ENCODE measurements at regions not wholly inside any gene's neighbourhood (a gene's known extent, or its start where the extent isn't known, plus 50 kb on each side); places are given as distances from the start of the nearest gene placed in this dataset.

DNA sequence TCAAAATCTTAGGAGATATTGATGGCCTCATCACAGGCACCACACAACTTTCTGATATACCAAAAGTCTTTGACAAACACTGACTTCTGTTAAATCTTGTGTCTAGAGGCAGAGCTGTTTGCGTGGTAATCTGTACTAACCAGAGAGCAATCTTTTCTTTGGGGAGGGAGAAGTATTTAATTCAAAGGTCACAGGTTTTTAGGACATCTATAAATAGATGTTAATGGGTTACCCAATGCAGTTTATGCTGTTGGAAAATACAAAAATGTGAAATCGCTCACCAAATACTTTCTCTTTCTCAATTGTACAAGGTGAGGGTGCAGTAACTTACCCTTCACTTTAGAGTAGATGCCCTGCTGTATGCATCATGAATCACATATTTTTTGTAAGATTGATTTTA is 510.5 kb downstream of the NSUN3 start:
- Histone ChIP-seq H3K27ac (no peak overlapping the region), H3K27me3 (replicated peaks; ENCODE audit: insufficient read depth) (no peaks in the 10 kb centered on the region), H3K9me3 (no peaks in the 10 kb centered on the region), H3K36me3 (no peaks in the 10 kb centered on the region), H3K4me1 (ENCODE audit: control insufficient read depth in 1 of 2, low read depth in 2 of 2) (no peaks in the 10 kb centered on the region), H3K4me3 (no peak overlapping the region)
- DNase-seq (ENCODE audit: low spot score) (no peak), ATAC-seq (ENCODE audit: insufficient number of reproducible peaks, low FRiP score, low read depth) (no peak)
- TF ChIP-seq, protein P1, sequence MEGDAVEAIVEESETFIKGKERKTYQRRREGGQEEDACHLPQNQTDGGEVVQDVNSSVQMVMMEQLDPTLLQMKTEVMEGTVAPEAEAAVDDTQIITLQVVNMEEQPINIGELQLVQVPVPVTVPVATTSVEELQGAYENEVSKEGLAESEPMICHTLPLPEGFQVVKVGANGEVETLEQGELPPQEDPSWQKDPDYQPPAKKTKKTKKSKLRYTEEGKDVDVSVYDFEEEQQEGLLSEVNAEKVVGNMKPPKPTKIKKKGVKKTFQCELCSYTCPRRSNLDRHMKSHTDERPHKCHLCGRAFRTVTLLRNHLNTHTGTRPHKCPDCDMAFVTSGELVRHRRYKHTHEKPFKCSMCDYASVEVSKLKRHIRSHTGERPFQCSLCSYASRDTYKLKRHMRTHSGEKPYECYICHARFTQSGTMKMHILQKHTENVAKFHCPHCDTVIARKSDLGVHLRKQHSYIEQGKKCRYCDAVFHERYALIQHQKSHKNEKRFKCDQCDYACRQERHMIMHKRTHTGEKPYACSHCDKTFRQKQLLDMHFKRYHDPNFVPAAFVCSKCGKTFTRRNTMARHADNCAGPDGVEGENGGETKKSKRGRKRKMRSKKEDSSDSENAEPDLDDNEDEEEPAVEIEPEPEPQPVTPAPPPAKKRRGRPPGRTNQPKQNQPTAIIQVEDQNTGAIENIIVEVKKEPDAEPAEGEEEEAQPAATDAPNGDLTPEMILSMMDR (IDR thresholded peaks at IDR 0.05) = no peak

DNA sequence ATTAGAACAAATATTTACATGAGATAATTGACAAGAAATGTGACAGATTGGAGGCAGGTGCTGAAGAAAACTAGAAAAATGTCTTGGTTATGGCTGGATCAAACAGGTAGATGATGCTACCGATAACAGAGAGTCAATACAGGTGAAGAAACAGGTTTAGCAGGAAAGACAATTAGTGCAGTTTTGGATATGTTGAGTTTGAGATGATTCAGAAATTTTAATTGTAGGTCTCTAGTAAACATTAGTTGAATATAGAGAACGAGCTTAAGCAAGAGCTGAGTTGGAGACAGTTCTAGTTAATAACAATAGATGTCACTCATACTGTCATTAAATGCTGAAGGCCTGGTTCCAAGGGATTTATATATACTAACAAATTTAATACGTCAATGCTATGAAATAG is 524.4 kb downstream of the NSUN3 start:
- H3K9me3 ChIP-seq = no peaks in the 10 kb centered on the region
- no peak overlapping the region for H3K4me3 ChIP-seq
- H3K4me1 ChIP-seq (ENCODE audit: control insufficient read depth in 1 of 2, low read depth in 2 of 2) = peaks cover 0 to 4% of the 10 kb centered on the region in 2 donors
- DNase-seq (ENCODE audit: low spot score) (no peak), ATAC-seq (ENCODE audit: insufficient number of reproducible peaks, low FRiP score, low read depth) (no peak)
- no peaks in the 10 kb centered on the region for H3K27me3 ChIP-seq (replicated peaks; ENCODE audit: insufficient read depth)
- no peaks in the 10 kb centered on the region for H3K36me3 ChIP-seq
- TF ChIP-seq, protein P1 (IDR thresholded peaks at IDR 0.05) = no peak
- H3K27ac ChIP-seq = no peak overlapping the region

DNA sequence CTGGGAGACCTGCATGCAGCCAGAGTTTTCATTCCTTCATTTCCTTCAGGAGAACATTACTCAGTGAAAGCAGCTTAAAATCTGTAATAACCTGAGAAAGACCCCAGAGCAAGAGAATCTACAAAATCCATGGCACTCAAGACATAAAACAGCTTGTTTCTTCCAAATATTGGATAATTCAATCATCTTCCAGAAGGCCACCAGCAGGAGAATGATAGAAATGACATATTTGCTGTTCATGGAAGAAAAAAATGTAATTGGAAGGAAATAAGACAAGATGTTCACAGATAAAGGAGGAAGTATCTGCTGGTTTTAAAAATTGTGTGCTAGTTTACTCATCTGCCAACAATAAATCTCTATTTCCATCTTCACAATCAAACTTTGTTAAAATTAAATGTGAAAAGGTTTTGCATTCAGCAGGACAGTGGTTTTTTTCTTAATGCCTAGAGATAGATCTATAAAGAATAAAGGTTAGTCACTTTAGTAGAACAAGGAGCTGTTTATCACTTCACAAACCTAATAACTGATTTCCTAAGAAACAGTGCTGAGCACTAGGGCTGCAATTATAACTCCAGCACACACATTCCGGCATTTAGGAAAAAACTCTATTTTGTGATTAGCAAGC is 530.8 kb downstream of the NSUN3 start:
- H3K27me3 ChIP-seq (replicated peaks; ENCODE audit: insufficient read depth) = no peaks in the 10 kb centered on the region
- no peaks in the 10 kb centered on the region for H3K4me1 ChIP-seq (ENCODE audit: control insufficient read depth in 1 of 2, low read depth in 2 of 2)
- TF ChIP-seq, protein P1 (IDR thresholded peaks at IDR 0.05) = no peak
- H3K36me3 ChIP-seq = no peaks in the 10 kb centered on the region
- no peaks in the 10 kb centered on the region for H3K9me3 ChIP-seq
- no peak overlapping the region for H3K27ac ChIP-seq
- no peak overlapping the region for H3K4me3 ChIP-seq
- DNase-seq (ENCODE audit: low spot score) (no peak), ATAC-seq (ENCODE audit: insufficient number of reproducible peaks, low FRiP score, low read depth) (no peak)

DNA sequence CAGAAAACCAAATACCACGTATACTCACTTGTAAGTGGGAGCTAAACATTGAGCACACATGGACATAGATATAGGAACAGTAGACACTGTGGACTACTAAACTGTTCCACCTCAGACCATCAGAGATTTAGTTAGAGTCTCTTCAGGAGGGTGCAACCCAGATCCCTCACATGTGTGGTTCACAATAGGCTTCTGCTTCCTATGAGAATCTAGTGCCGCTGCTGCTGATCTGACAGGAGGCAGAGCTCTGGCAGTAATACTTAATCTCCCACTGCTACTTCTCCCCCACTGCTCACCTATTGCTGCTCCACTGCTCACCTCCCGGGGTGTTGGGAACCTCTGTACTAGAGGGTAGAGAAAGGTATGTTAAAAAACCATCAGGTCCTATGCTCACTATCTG is 533.3 kb downstream of the NSUN3 start:
- H3K27ac ChIP-seq = no peak overlapping the region
- ATAC-seq (ENCODE audit: insufficient number of reproducible peaks, low FRiP score, low read depth) (no peak), DNase-seq (ENCODE audit: low spot score) (no peak)
- H3K4me3 ChIP-seq = no peak overlapping the region
- no peaks in the 10 kb centered on the region for H3K36me3 ChIP-seq
- no peaks in the 10 kb centered on the region for H3K4me1 ChIP-seq (ENCODE audit: control insufficient read depth in 1 of 2, low read depth in 2 of 2)
- TF ChIP-seq, protein P1 (IDR thresholded peaks at IDR 0.05) = no peak
- H3K9me3 ChIP-seq = no peaks in the 10 kb centered on the region
- H3K27me3 ChIP-seq (replicated peaks; ENCODE audit: insufficient read depth) = no peaks in the 10 kb centered on the region

DNA sequence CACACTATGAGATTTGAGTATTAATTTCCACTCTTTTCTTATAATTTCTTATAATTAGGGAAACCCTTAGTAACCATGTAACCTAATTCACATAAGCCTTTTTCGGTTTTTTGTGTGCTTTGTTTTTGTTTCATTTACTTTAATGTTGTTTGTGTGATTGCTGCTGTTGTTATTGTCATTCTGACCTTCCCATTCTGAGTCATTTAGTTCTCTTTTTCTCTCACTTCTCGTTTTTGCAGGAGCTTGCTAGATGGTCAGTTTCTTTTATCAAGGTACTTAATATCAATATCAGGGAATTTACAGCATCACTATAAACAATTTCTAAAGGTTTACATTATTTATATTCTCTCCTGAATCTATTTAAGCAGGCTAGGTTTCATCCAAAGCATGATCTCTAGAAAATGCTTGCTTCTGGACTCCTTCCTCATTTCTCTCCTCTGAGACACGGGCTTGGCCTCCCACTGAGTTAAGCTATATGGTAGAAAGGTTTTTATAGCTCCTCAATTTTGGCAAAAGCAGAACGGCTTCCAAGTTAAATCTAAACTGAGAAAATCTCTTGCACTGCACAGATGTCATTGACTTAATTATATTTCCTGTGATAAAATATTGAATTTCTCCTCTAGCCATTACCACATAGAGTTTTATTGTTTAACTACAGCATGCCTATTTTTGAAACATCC is 534.2 kb downstream of the NSUN3 start:
- Histone ChIP-seq H3K27me3 (replicated peaks; ENCODE audit: insufficient read depth) (no peaks in the 10 kb centered on the region), H3K9me3 (no peaks in the 10 kb centered on the region), H3K36me3 (no peaks in the 10 kb centered on the region), H3K27ac (no peak overlapping the region), H3K4me3 (no peak overlapping the region), H3K4me1 (ENCODE audit: control insufficient read depth in 1 of 2, low read depth in 2 of 2) (no peaks in the 10 kb centered on the region)
- TF ChIP-seq, protein P1 (IDR thresholded peaks at IDR 0.05) = no peak
- DNase-seq (ENCODE audit: low spot score) (no peak), ATAC-seq (ENCODE audit: insufficient number of reproducible peaks, low FRiP score, low read depth) (no peak)
